Neural cell (in vitro differentiated cells): ENCODE measurements at regions not wholly inside any gene's neighbourhood (a gene's known extent, or its start where the extent isn't known, plus 50 kb on each side); places are given as distances from the start of the nearest gene placed in this dataset.

ENCODE experiments used
- H2AFZ ChIP-seq: fragments of 200-600, 300-800 bp; sonication (generic), shearing (Covaris generic); 2 replicates; pipeline ENCODE4 v1.6.0; 2014; ENCODE audit warnings: low read depth, mild to moderate bottlenecking, antibody characterized with exemption, low read length, moderate library complexity
- H3F3A ChIP-seq: fragments of 200-600 bp; shearing (Covaris generic); 2 replicates; pipeline ENCODE4 v1.6.1; 2016; ENCODE audit warnings: mild to moderate bottlenecking, moderate library complexity, mixed read lengths, antibody characterized with exemption, low read length; ENCODE audit not compliant: insufficient read depth, poor library complexity, severe bottlenecking
- H3K27ac ChIP-seq: fragments of 200-600, 300-800 bp; sonication (generic), shearing (Covaris generic); 2 replicates; pipeline ENCODE4 v1.5.1; 2014; ENCODE audit warnings: mild to moderate bottlenecking, low read length, moderate library complexity
- H3K27me3 ChIP-seq: fragments of 300-800, 200-600 bp; sonication (generic), shearing (Covaris generic); 2 replicates; pipeline ENCODE4 v1.6.0; 2014; ENCODE audit warnings: mild to moderate bottlenecking, low read depth, low read length, moderate library complexity; ENCODE audit not compliant: insufficient read depth
- H3K36me3 ChIP-seq: fragments of 300-800, 200-600 bp; sonication (generic), shearing (Covaris generic); 2 replicates; pipeline ENCODE4 v1.5.1; 2014; ENCODE audit warnings: mild to moderate bottlenecking, antibody characterized with exemption, low read length, moderate library complexity; ENCODE audit not compliant: insufficient read depth
- H3K4me2 ChIP-seq: fragments of 300-800, 200-600 bp; sonication (generic), shearing (Covaris generic); 2 replicates; pipeline ENCODE4 v1.6.0; 2014; ENCODE audit warnings: mild to moderate bottlenecking, low read length
- H3K4me3 ChIP-seq: fragments of 300-800, 200-600 bp; sonication (generic), shearing (Covaris generic); 2 replicates; pipeline ENCODE4 v1.5.1; 2014; ENCODE audit warnings: mild to moderate bottlenecking, low read length, moderate library complexity
- H3K79me2 ChIP-seq: fragments of 200-600 bp; shearing (Covaris generic); replicated peaks from 2 replicates; pipeline ENCODE4 v1.6.0; 2014; ENCODE audit warnings: mild to moderate bottlenecking, low read length, moderate library complexity; ENCODE audit not compliant: insufficient read depth
- H3K9ac ChIP-seq: fragments of 300-800, 200-600 bp; sonication (generic), shearing (Covaris generic); 2 replicates; pipeline ENCODE4 v1.6.1; 2016; ENCODE audit warnings: mild to moderate bottlenecking, low read length, mixed read lengths
- H3K9me2 ChIP-seq: fragments of 200-600 bp; shearing (Covaris generic); 2 replicates; pipeline ENCODE4 v1.6.1; 2016; ENCODE audit warnings: mild to moderate bottlenecking, low read length, mixed read lengths; ENCODE audit not compliant: insufficient read depth
- H3K9me3 ChIP-seq: fragments of 200-600, 300-800 bp; sonication (generic), shearing (Covaris generic); 2 replicates; pipeline ENCODE4 v1.6.1; 2016; ENCODE audit warnings: mild to moderate bottlenecking, mixed run types, low read length, moderate library complexity, mixed read lengths
- H4K20me1 ChIP-seq: fragments of 200-600 bp; shearing (Covaris generic); 2 replicates; pipeline ENCODE4 v1.6.1; 2016; ENCODE audit warnings: mild to moderate bottlenecking, mixed run types; ENCODE audit not compliant: insufficient read depth
- EP300 ChIP-seq: fragments of 450-650 bp; conservative IDR thresholded peaks from 2 replicates; pipeline ENCODE4 v1.6.1; 2014; ENCODE audit warnings: antibody characterized with exemption, mild to moderate bottlenecking, moderate library complexity; ENCODE audit not compliant: poor library complexity, severe bottlenecking
- EZH2 ChIP-seq: fragments of 200-600, 300-800 bp; shearing (Covaris generic), sonication (generic); IDR thresholded peaks from 2 replicates; pipeline ENCODE4 v1.6.1; 2014; ENCODE audit warnings: antibody characterized with exemption, low read length, borderline replicate concordance, mild to moderate bottlenecking; ENCODE audit not compliant: insufficient read depth, poor library complexity, severe bottlenecking
- MXI1 ChIP-seq: fragments of 450-650 bp; conservative IDR thresholded peaks from 2 replicates; pipeline ENCODE4 v1.6.1; 2014; ENCODE audit warnings: antibody characterized with exemption, mild to moderate bottlenecking; ENCODE audit not compliant: poor library complexity, severe bottlenecking
- POLR2AphosphoS5 ChIP-seq: IDR thresholded peaks from 2 replicates; pipeline ENCODE4 v1.6.1; 2012
- RAD21 ChIP-seq: fragments of 450-650 bp; conservative IDR thresholded peaks from 2 replicates; pipeline ENCODE4 v1.6.1; 2014; ENCODE audit warnings: antibody characterized with exemption, mild to moderate bottlenecking, moderate library complexity
- SMC3 ChIP-seq: fragments of 450-650 bp; conservative IDR thresholded peaks from 2 replicates; pipeline ENCODE4 v1.6.1; 2014; ENCODE audit warnings: antibody characterized with exemption, mild to moderate bottlenecking, moderate library complexity; ENCODE audit not compliant: poor library complexity
- TAF1 ChIP-seq: IDR thresholded peaks from 2 replicates; pipeline ENCODE4 v1.6.1; 2012; ENCODE audit warnings: low read depth
- TF ChIP-seq, protein P1 (sequence below): IDR thresholded peaks from 2 replicates; pipeline ENCODE4 v1.6.1; 2012; ENCODE audit warnings: borderline replicate concordance
- TF ChIP-seq, protein P2 (sequence below): fragments of 450-650 bp; IDR thresholded peaks from 2 replicates; pipeline ENCODE4 v1.5.1; 2014; ENCODE audit warnings: antibody characterized with exemption, mild to moderate bottlenecking, moderate library complexity; ENCODE audit not compliant: poor library complexity, severe bottlenecking

- Histone ChIP-seq H3K9ac (no peak overlapping the region), H4K20me1 (no peaks in the 10 kb centered on the region), H3K27me3 (no peaks in the 10 kb centered on the region), H3K36me3 (no peaks in the 10 kb centered on the region), H2AFZ (no peak overlapping the region), H3K4me3 (no peak overlapping the region), H3K9me2 (no peaks in the 10 kb centered on the region), H3K4me2 (no peak overlapping the region), H3F3A (no peaks in the 10 kb centered on the region), H3K27ac (no peak overlapping the region), H3K79me2 (no peaks in the 10 kb centered on the region), H3K9me3 (no peaks in the 10 kb centered on the region)
- TF ChIP-seq, protein P1, sequence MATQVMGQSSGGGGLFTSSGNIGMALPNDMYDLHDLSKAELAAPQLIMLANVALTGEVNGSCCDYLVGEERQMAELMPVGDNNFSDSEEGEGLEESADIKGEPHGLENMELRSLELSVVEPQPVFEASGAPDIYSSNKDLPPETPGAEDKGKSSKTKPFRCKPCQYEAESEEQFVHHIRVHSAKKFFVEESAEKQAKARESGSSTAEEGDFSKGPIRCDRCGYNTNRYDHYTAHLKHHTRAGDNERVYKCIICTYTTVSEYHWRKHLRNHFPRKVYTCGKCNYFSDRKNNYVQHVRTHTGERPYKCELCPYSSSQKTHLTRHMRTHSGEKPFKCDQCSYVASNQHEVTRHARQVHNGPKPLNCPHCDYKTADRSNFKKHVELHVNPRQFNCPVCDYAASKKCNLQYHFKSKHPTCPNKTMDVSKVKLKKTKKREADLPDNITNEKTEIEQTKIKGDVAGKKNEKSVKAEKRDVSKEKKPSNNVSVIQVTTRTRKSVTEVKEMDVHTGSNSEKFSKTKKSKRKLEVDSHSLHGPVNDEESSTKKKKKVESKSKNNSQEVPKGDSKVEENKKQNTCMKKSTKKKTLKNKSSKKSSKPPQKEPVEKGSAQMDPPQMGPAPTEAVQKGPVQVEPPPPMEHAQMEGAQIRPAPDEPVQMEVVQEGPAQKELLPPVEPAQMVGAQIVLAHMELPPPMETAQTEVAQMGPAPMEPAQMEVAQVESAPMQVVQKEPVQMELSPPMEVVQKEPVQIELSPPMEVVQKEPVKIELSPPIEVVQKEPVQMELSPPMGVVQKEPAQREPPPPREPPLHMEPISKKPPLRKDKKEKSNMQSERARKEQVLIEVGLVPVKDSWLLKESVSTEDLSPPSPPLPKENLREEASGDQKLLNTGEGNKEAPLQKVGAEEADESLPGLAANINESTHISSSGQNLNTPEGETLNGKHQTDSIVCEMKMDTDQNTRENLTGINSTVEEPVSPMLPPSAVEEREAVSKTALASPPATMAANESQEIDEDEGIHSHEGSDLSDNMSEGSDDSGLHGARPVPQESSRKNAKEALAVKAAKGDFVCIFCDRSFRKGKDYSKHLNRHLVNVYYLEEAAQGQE: no peak
- TF ChIP-seq EP300: no peak
- no peak for TF ChIP-seq POLR2AphosphoS5
- TF ChIP-seq MXI1: no peak
- TF ChIP-seq RAD21: no peak
- no peak for TF ChIP-seq EZH2
- TF ChIP-seq TAF1: no peak
- TF ChIP-seq SMC3: no peak
- TF ChIP-seq, protein P2, sequence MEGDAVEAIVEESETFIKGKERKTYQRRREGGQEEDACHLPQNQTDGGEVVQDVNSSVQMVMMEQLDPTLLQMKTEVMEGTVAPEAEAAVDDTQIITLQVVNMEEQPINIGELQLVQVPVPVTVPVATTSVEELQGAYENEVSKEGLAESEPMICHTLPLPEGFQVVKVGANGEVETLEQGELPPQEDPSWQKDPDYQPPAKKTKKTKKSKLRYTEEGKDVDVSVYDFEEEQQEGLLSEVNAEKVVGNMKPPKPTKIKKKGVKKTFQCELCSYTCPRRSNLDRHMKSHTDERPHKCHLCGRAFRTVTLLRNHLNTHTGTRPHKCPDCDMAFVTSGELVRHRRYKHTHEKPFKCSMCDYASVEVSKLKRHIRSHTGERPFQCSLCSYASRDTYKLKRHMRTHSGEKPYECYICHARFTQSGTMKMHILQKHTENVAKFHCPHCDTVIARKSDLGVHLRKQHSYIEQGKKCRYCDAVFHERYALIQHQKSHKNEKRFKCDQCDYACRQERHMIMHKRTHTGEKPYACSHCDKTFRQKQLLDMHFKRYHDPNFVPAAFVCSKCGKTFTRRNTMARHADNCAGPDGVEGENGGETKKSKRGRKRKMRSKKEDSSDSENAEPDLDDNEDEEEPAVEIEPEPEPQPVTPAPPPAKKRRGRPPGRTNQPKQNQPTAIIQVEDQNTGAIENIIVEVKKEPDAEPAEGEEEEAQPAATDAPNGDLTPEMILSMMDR: no peak
These were observed 230.5 kb upstream of the AUTS2 start for GRCh38 chr7:69367780-69368179.

DNA sequence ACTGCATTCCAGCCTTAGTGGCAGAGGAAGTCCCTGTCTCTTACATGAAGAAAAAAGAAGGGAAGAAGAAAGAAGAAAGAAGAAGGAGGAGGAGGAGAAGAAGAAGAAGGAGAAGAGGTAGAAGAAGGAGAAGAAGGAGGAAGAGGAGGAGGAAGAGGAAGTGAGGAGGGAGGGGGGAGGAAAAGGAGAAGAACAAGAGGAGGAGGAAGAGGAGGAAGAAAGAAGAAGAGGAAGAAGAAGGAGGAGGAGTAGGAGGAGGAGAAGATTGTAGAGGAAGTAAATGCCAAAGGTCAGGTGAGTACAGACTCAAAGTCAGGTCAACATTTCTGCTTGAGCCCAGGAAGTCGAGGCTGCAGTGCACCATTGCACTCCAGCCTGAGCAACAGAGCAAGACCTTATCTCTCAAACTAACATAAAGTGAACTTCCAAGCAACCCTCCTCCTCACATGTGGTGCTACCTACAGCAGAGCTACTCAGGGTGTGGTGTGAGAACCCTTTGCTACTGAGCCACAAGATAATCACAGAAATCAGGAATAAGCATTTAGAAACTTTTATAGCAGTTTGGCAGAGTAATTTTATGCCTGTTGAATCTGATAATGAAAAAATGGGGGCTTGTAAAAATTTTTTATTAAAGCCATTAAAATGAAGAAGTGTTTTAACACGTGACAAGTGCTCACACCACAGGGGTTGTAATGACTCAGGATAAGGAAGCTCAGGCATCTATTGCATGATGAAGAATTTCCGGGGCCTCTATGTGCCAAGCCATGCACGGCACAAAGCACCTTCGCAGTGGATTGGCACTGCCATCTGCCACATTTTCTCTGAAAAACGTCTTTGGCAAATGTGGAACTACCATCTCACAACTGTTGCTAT lies 224.9 kb upstream of the AUTS2 start:
- Histone ChIP-seq H4K20me1 (no peaks in the 10 kb centered on the region), H3K79me2 (no peaks in the 10 kb centered on the region), H3K9me2 (no peaks in the 10 kb centered on the region), H3K27ac (no peak overlapping the region), H3F3A (no peaks in the 10 kb centered on the region), H3K36me3 (no peaks in the 10 kb centered on the region), H3K4me3 (no peak overlapping the region), H3K27me3 (no peaks in the 10 kb centered on the region), H3K4me2 (no peak overlapping the region), H2AFZ (no peak overlapping the region), H3K9me3 (no peaks in the 10 kb centered on the region), H3K9ac (no peak overlapping the region)
- TF ChIP-seq MXI1 (no peak), RAD21 (no peak), EP300 (no peak), SMC3 (no peak), POLR2AphosphoS5 (no peak), EZH2 (no peak), TAF1 (no peak)
- TF ChIP-seq, protein P1: no peak
- TF ChIP-seq, protein P2: no peak
